ENCODE measurements at regions not wholly inside any gene's neighbourhood (a gene's known extent, or its start where the extent isn't known, plus 50 kb on each side); places are given as distances from the start of the nearest gene placed in this dataset.

- no peak for DNase-seq (ENCODE audit: low spot score)
- Histone ChIP-seq H3K27ac (no peak overlapping the region), H3K4me3 (no peak overlapping the region)
- TF ChIP-seq, protein P1, sequence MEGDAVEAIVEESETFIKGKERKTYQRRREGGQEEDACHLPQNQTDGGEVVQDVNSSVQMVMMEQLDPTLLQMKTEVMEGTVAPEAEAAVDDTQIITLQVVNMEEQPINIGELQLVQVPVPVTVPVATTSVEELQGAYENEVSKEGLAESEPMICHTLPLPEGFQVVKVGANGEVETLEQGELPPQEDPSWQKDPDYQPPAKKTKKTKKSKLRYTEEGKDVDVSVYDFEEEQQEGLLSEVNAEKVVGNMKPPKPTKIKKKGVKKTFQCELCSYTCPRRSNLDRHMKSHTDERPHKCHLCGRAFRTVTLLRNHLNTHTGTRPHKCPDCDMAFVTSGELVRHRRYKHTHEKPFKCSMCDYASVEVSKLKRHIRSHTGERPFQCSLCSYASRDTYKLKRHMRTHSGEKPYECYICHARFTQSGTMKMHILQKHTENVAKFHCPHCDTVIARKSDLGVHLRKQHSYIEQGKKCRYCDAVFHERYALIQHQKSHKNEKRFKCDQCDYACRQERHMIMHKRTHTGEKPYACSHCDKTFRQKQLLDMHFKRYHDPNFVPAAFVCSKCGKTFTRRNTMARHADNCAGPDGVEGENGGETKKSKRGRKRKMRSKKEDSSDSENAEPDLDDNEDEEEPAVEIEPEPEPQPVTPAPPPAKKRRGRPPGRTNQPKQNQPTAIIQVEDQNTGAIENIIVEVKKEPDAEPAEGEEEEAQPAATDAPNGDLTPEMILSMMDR (IDR thresholded peaks at IDR 0.05), result no peak
These were observed 66.7 kb upstream of the LEP start for GRCh38 chr7:128174386-128174785.

- no peak for DNase-seq (ENCODE audit: low spot score)
- H3K27ac ChIP-seq, result no peak overlapping the region
- TF ChIP-seq, protein P1 (IDR thresholded peaks at IDR 0.05), result no peak
- no peak overlapping the region for H3K4me3 ChIP-seq
These were observed 64.4 kb upstream of the LEP start for GRCh38 chr7:128176696-128177095.

- DNase-seq (ENCODE audit: low spot score), result no peak
- no peak overlapping the region for H3K4me3 ChIP-seq
- TF ChIP-seq, protein P1 (IDR thresholded peaks at IDR 0.05), result no peak
- no peak overlapping the region for H3K27ac ChIP-seq
These were observed 63.1 kb upstream of the LEP start for GRCh38 chr7:128177768-128178550.

- DNase-seq (ENCODE audit: low spot score), result no peak
- no peak overlapping the region for H3K27ac ChIP-seq
- TF ChIP-seq, protein P1 (IDR thresholded peaks at IDR 0.05), result no peak
- no peak overlapping the region for H3K4me3 ChIP-seq
These were observed 62.5 kb upstream of the LEP start for GRCh38 chr7:128178611-128179010.

- TF ChIP-seq, protein P1 (IDR thresholded peaks at IDR 0.05), result no peak
- no peak overlapping the region for H3K27ac ChIP-seq
- no peak overlapping the region for H3K4me3 ChIP-seq
- no peak for DNase-seq (ENCODE audit: low spot score)
These were observed 52.5 kb upstream of the LEP start for GRCh38 chr7:128188396-128189230.

- Histone ChIP-seq H3K4me3 (no peak overlapping the region), H3K27ac (no peak overlapping the region)
- TF ChIP-seq, protein P1 (IDR thresholded peaks at IDR 0.05), result no peak
- no peak for DNase-seq (ENCODE audit: low spot score)
These were observed 51.7 kb upstream of the LEP start for GRCh38 chr7:128189231-128189930.
